PFSK-1 (cell line): ENCODE measurements at regions not wholly inside any gene's neighbourhood (a gene's known extent, or its start where the extent isn't known, plus 50 kb on each side); places are given as distances from the start of the nearest gene placed in this dataset.

Experiments
- POLR2AphosphoS5 ChIP-seq: IDR thresholded peaks from 2 replicates; pipeline ENCODE4 v1.6.1; 2012; ENCODE audit warnings: low read depth, mild to moderate bottlenecking, control low read depth, low read length, moderate library complexity
- SIN3A ChIP-seq: IDR thresholded peaks from 2 replicates; pipeline ENCODE4 v1.6.1; 2012; ENCODE audit warnings: mild to moderate bottlenecking, low read length, moderate library complexity, borderline replicate concordance; ENCODE audit not compliant: insufficient read depth
- TAF1 ChIP-seq: IDR thresholded peaks from 2 replicates; pipeline ENCODE4 v1.6.1; 2012; ENCODE audit warnings: low read length, control low read depth, borderline replicate concordance; ENCODE audit not compliant: insufficient read depth
- TF ChIP-seq, protein P1 (sequence below), 2 experiments: IDR thresholded peaks; 2 replicates each; pipeline versions ENCODE4 v1.6.1 to v1.8.0; 2011 to 2012; ENCODE audit warnings: low read depth in 2 of 2, low read length in 2 of 2, control low read depth in 1 of 2, inconsistent platforms in 1 of 2, mild to moderate bottlenecking in 1 of 2, moderate library complexity in 1 of 2; ENCODE audit not compliant: insufficient read depth in 1 of 2

DNA sequence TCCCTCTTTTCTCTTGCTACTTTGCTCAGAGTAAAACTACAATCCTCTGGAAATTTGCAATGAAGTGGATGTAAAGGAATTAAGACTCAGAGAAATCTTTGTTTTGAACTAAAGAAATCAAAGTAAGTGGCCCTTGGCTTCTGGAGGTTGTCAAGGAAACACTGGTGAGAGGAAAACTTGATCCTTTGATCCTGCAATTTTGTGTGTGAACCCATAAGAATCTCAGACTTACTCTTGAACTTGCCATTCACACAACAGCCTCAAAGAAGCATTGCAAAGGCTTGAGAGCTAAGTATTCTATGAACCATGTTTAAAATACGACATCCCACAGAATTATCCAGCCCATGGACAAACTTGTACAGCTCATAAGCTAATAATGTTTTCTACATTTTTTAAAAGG is 827.5 kb downstream of the TAF11L14 start:
- TF ChIP-seq POLR2AphosphoS5 (no peak), SIN3A (no peak), TAF1 (no peak)
- TF ChIP-seq, protein P1, sequence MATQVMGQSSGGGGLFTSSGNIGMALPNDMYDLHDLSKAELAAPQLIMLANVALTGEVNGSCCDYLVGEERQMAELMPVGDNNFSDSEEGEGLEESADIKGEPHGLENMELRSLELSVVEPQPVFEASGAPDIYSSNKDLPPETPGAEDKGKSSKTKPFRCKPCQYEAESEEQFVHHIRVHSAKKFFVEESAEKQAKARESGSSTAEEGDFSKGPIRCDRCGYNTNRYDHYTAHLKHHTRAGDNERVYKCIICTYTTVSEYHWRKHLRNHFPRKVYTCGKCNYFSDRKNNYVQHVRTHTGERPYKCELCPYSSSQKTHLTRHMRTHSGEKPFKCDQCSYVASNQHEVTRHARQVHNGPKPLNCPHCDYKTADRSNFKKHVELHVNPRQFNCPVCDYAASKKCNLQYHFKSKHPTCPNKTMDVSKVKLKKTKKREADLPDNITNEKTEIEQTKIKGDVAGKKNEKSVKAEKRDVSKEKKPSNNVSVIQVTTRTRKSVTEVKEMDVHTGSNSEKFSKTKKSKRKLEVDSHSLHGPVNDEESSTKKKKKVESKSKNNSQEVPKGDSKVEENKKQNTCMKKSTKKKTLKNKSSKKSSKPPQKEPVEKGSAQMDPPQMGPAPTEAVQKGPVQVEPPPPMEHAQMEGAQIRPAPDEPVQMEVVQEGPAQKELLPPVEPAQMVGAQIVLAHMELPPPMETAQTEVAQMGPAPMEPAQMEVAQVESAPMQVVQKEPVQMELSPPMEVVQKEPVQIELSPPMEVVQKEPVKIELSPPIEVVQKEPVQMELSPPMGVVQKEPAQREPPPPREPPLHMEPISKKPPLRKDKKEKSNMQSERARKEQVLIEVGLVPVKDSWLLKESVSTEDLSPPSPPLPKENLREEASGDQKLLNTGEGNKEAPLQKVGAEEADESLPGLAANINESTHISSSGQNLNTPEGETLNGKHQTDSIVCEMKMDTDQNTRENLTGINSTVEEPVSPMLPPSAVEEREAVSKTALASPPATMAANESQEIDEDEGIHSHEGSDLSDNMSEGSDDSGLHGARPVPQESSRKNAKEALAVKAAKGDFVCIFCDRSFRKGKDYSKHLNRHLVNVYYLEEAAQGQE (IDR thresholded peaks at IDR 0.05; ENCODE audit: insufficient read depth in 1 of 2, low read depth in 2 of 2, low read length in 2 of 2) = no peak
